Liver (tissue), 7 donors: ENCODE measurements at regions not wholly inside any gene's neighbourhood (a gene's known extent, or its start where the extent isn't known, plus 50 kb on each side); places are given as distances from the start of the nearest gene placed in this dataset.

Source experiments
- DNase-seq: peaks from one replicate; pipeline ENCODE4 v3.0.0-alpha.2; 2017; ENCODE audit warnings: low spot score
- H3K27ac ChIP-seq, 2 donors: one replicate each; pipeline ENCODE4 v1.7.0; 2013; ENCODE audit warnings: inconsistent platforms in 2 of 2, low read length in 2 of 2, control low read depth in 1 of 2, low read depth in 1 of 2, mild to moderate bottlenecking in 1 of 2
- H3K27me3 ChIP-seq, 4 donors: one replicate each; pipeline versions ENCODE4 v1.6.1 to v1.7.0; 2013; ENCODE audit warnings: low read length in 3 of 4, inconsistent platforms in 1 of 4, mild to moderate bottlenecking in 1 of 4, moderate library complexity in 1 of 4; ENCODE audit not compliant: control insufficient read depth in 4 of 4, insufficient read depth in 4 of 4
- H3K36me3 ChIP-seq, 4 donors: one replicate each; pipeline versions ENCODE4 v1.6.1 to v1.7.0; 2013; ENCODE audit warnings: low read length in 3 of 4, mild to moderate bottlenecking in 3 of 4, low read depth in 1 of 4, moderate library complexity in 1 of 4; ENCODE audit not compliant: control insufficient read depth in 4 of 4, insufficient read depth in 3 of 4
- H3K4me1 ChIP-seq, 4 donors: one replicate each; pipeline versions ENCODE4 v1.6.1 to v1.7.0; 2013; ENCODE audit warnings: low read length in 3 of 4, mild to moderate bottlenecking in 3 of 4, moderate library complexity in 1 of 4; ENCODE audit not compliant: control insufficient read depth in 4 of 4, insufficient read depth in 4 of 4
- H3K4me3 ChIP-seq, 3 donors: one replicate each; pipeline versions ENCODE4 v1.6.1 to v1.7.0; 2013; ENCODE audit warnings: low read length in 3 of 3, control low read depth in 1 of 3, low read depth in 1 of 3, mild to moderate bottlenecking in 1 of 3
- H3K9ac ChIP-seq, 2 donors: one replicate each; pipeline ENCODE4 v1.7.0; 2013; ENCODE audit warnings: low read length in 2 of 2, mild to moderate bottlenecking in 2 of 2, moderate library complexity in 2 of 2, control low read depth in 1 of 2, low read depth in 1 of 2
- H3K9me3 ChIP-seq, 4 donors: one replicate each; pipeline versions ENCODE4 v1.6.1 to v1.7.0; 2013; ENCODE audit warnings: low read length in 3 of 4; ENCODE audit not compliant: control insufficient read depth in 4 of 4
- EGR1 ChIP-seq, 2 donors: IDR thresholded peaks; 2 replicates each; pipeline ENCODE4 v1.6.1; 2016 to 2018; ENCODE audit warnings: antibody characterized with exemption in 2 of 2, low read depth in 2 of 2
- FOXA1 ChIP-seq: IDR thresholded peaks from 2 replicates; pipeline ENCODE4 v1.6.1; 2016; ENCODE audit warnings: antibody characterized with exemption
- FOXA2 ChIP-seq: IDR thresholded peaks from 2 replicates; pipeline ENCODE4 v1.6.1; 2016; ENCODE audit warnings: antibody characterized with exemption
- GABPA ChIP-seq, 2 donors: IDR thresholded peaks in 1 of 2; conservative IDR thresholded peaks in 1 of 2; 2 replicates each; pipeline ENCODE4 v1.6.1; 2016; ENCODE audit warnings: antibody characterized with exemption in 2 of 2, mild to moderate bottlenecking in 1 of 2, moderate library complexity in 1 of 2
- HNF4A ChIP-seq, 2 donors: conservative IDR thresholded peaks; 2 replicates each; pipeline ENCODE4 v1.6.1; 2016; ENCODE audit warnings: antibody characterized with exemption in 2 of 2, mild to moderate bottlenecking in 2 of 2
- HNF4G ChIP-seq: IDR thresholded peaks from 2 replicates; pipeline ENCODE4 v1.6.1; 2016; ENCODE audit warnings: antibody characterized with exemption
- JUND ChIP-seq, 2 donors: IDR thresholded peaks; 2 replicates each; pipeline ENCODE4 v1.6.1; 2016; ENCODE audit warnings: antibody characterized with exemption in 2 of 2
- NR2F2 ChIP-seq: IDR thresholded peaks from 2 replicates; pipeline ENCODE4 v1.6.1; 2016; ENCODE audit warnings: antibody characterized with exemption
- RAD21 ChIP-seq, 2 donors: IDR thresholded peaks; 2 replicates each; pipeline ENCODE4 v1.6.1; 2016; ENCODE audit warnings: antibody characterized with exemption in 2 of 2, mild to moderate bottlenecking in 2 of 2
- RXRA ChIP-seq, 2 donors: IDR thresholded peaks; 2 replicates each; pipeline ENCODE4 v1.6.1; 2017 to 2018; ENCODE audit warnings: antibody characterized with exemption in 2 of 2, mild to moderate bottlenecking in 1 of 2
- SP1 ChIP-seq: IDR thresholded peaks from 2 replicates; pipeline ENCODE4 v1.6.1; 2018; ENCODE audit warnings: antibody characterized with exemption, mild to moderate bottlenecking
- TAF1 ChIP-seq: conservative IDR thresholded peaks from 2 replicates; pipeline ENCODE4 v1.6.1; 2016; ENCODE audit warnings: antibody characterized with exemption, mild to moderate bottlenecking
- YY1 ChIP-seq: IDR thresholded peaks from 2 replicates; pipeline ENCODE4 v1.6.1; 2016; ENCODE audit warnings: antibody characterized with exemption, mild to moderate bottlenecking
- WGBS: extraction: QIAGEN DNeasy Blood & Tissue Kit; methylation state at CpG from one replicate; pipeline ENCODE4 v1.1.7; 2013; 5-methylcytosine and 5-hydroxymethylcytosine counted together
- TF ChIP-seq, protein P1 (sequence below): IDR thresholded peaks from 2 replicates; pipeline ENCODE4 v1.6.1; 2016; ENCODE audit warnings: antibody characterized with exemption
- TF ChIP-seq, protein P2 (sequence below): IDR thresholded peaks from 2 replicates; pipeline ENCODE4 v1.6.1; 2016; ENCODE audit warnings: antibody characterized with exemption
- TF ChIP-seq, protein P3 (sequence below): IDR thresholded peaks from 2 replicates; pipeline ENCODE4 v1.6.1; 2016; ENCODE audit warnings: antibody characterized with exemption
- TF ChIP-seq, protein P4 (sequence below): IDR thresholded peaks from 2 replicates; pipeline ENCODE4 v1.6.1; 2016; ENCODE audit warnings: antibody characterized with exemption, mild to moderate bottlenecking
- donor health status: healthy.
- donor health status: healthy.
- donor health status: healthy.
- donor health status: healthy.

DNA sequence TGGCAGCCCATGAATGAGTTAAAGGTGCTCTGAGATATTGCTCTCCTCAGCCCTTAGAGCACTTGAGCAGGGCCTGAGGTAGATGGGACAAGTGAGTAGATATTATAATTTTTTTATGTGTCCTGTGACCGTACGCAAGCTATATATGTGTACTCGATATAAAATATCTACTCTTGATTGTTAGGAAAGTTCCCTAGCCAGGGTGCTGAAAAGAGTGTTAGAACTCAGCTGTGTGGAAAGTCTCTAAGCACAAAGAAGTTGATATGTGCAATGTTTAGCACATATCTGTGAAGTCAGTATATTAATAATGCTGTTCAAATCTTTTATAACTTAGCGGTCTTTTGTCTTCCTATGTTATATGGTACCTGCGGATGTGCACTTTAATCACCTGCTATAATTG is 114.6 kb upstream of the PLD5 start:
- no peak overlapping the region for H3K27ac ChIP-seq
- DNase-seq: no peak
- no peaks in the 10 kb centered on the region for H3K9me3 ChIP-seq
- H3K27me3 ChIP-seq: no peaks in the 10 kb centered on the region
- H3K4me1 ChIP-seq: peaks cover 0 to 4% (median 0%) of the 10 kb centered on the region in 4 donors
- no peak overlapping the region for H3K9ac ChIP-seq
- 90% methylated on average over 5 of the region's 5 CpGs for WGBS
- H3K36me3 ChIP-seq: no peaks in the 10 kb centered on the region
- TF ChIP-seq, protein P1, sequence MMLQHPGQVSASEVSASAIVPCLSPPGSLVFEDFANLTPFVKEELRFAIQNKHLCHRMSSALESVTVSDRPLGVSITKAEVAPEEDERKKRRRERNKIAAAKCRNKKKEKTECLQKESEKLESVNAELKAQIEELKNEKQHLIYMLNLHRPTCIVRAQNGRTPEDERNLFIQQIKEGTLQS: no peak
- no peak for TF ChIP-seq HNF4G
- no peak for TF ChIP-seq YY1
- no peak for TF ChIP-seq EGR1 (IDR thresholded peaks at IDR 0.05; ENCODE audit: low read depth in 2 of 2)
- TF ChIP-seq NR2F2: no peak
- TF ChIP-seq, protein P2, sequence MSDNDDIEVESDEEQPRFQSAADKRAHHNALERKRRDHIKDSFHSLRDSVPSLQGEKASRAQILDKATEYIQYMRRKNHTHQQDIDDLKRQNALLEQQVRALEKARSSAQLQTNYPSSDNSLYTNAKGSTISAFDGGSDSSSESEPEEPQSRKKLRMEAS: no peak
- TF ChIP-seq HNF4A (conservative IDR thresholded peaks at IDR 0.05): no peak
- no peak for TF ChIP-seq RAD21 (IDR thresholded peaks at IDR 0.05)
- TF ChIP-seq, protein P3, sequence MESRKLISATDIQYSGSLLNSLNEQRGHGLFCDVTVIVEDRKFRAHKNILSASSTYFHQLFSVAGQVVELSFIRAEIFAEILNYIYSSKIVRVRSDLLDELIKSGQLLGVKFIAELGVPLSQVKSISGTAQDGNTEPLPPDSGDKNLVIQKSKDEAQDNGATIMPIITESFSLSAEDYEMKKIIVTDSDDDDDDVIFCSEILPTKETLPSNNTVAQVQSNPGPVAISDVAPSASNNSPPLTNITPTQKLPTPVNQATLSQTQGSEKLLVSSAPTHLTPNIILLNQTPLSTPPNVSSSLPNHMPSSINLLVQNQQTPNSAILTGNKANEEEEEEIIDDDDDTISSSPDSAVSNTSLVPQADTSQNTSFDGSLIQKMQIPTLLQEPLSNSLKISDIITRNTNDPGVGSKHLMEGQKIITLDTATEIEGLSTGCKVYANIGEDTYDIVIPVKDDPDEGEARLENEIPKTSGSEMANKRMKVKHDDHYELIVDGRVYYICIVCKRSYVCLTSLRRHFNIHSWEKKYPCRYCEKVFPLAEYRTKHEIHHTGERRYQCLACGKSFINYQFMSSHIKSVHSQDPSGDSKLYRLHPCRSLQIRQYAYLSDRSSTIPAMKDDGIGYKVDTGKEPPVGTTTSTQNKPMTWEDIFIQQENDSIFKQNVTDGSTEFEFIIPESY: no peak
- TF ChIP-seq FOXA2: no peak
- TF ChIP-seq GABPA (IDR thresholded peaks at IDR 0.05 in 1 of 2, conservative IDR thresholded peaks at IDR 0.05 in 1 of 2): no peak
- no peak for TF ChIP-seq SP1
- H3K4me3 ChIP-seq: no peak overlapping the region

DNA sequence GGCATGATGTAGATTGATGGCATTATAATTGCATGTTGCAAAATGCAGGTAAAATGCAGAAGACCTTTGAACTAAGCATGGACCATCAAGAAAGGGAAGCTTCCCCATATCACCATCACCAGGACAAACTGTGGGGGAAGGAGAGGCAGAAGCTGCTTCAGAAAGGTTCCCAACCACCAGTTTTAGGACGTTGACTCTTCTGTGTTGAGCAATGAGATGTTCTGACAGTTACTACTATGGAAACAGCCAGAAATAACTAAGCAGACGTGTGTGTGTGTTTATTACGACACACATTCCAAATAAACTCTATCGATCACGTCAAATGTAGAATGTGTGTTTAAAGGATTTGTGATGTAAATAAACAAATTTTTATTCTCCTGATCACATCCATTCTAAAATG is 110.2 kb upstream of the PLD5 start:
- no peak overlapping the region for H3K27ac ChIP-seq
- H3K4me1 ChIP-seq: peaks cover 0 to 4% (median 0%) of the 10 kb centered on the region in 4 donors
- TF ChIP-seq TAF1 (no peak), FOXA1 (no peak), RXRA (IDR thresholded peaks at IDR 0.05) (peak in 1 of 2 donors; percentile 40), JUND (IDR thresholded peaks at IDR 0.05) (no peak)
- no peak overlapping the region for H3K9ac ChIP-seq
- no peaks in the 10 kb centered on the region for H3K36me3 ChIP-seq
- no peak for DNase-seq
- 27% methylated on average over 5 of the region's 5 CpGs for WGBS
- no peaks in the 10 kb centered on the region for H3K27me3 ChIP-seq
- no peaks in the 10 kb centered on the region for H3K9me3 ChIP-seq
- no peak overlapping the region for H3K4me3 ChIP-seq

DNA sequence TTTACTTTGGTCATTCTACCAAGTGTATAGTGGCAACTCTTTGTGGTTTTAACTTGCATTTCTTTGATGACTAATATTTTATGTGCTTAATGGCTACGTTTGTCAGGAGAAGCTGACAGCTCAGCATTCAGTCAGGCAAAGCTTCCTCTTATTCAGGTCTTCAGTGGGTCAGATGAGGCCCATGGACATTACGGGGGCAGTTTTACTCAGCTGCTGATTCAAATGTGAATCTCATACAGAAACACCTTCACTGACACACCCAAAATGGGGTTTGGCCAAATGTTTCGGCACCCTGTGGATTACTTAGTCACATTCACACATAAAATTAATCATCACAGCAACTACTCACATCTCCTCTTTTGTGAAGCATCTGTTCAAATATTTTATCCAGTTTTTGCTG is 104.9 kb upstream of the PLD5 start:
- no peak overlapping the region for H3K9ac ChIP-seq
- no peaks in the 10 kb centered on the region for H3K36me3 ChIP-seq
- no peak for TF ChIP-seq NR2F2
- no peak for TF ChIP-seq YY1
- no peak for TF ChIP-seq JUND (IDR thresholded peaks at IDR 0.05)
- TF ChIP-seq RXRA (IDR thresholded peaks at IDR 0.05): no peak
- TF ChIP-seq HNF4G: no peak
- TF ChIP-seq RAD21 (IDR thresholded peaks at IDR 0.05): no peak
- TF ChIP-seq TAF1: no peak
- TF ChIP-seq, protein P2: no peak
- TF ChIP-seq SP1: no peak
- TF ChIP-seq, protein P4, sequence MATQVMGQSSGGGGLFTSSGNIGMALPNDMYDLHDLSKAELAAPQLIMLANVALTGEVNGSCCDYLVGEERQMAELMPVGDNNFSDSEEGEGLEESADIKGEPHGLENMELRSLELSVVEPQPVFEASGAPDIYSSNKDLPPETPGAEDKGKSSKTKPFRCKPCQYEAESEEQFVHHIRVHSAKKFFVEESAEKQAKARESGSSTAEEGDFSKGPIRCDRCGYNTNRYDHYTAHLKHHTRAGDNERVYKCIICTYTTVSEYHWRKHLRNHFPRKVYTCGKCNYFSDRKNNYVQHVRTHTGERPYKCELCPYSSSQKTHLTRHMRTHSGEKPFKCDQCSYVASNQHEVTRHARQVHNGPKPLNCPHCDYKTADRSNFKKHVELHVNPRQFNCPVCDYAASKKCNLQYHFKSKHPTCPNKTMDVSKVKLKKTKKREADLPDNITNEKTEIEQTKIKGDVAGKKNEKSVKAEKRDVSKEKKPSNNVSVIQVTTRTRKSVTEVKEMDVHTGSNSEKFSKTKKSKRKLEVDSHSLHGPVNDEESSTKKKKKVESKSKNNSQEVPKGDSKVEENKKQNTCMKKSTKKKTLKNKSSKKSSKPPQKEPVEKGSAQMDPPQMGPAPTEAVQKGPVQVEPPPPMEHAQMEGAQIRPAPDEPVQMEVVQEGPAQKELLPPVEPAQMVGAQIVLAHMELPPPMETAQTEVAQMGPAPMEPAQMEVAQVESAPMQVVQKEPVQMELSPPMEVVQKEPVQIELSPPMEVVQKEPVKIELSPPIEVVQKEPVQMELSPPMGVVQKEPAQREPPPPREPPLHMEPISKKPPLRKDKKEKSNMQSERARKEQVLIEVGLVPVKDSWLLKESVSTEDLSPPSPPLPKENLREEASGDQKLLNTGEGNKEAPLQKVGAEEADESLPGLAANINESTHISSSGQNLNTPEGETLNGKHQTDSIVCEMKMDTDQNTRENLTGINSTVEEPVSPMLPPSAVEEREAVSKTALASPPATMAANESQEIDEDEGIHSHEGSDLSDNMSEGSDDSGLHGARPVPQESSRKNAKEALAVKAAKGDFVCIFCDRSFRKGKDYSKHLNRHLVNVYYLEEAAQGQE: no peak
- no peak for TF ChIP-seq GABPA (IDR thresholded peaks at IDR 0.05 in 1 of 2, conservative IDR thresholded peaks at IDR 0.05 in 1 of 2)
- TF ChIP-seq HNF4A (conservative IDR thresholded peaks at IDR 0.05): no peak
- TF ChIP-seq, protein P3: no peak
- TF ChIP-seq, protein P1: no peak
- 64% methylated on average over 3 of the region's 3 CpGs for WGBS
- H3K27ac ChIP-seq: no peak overlapping the region
- no peaks in the 10 kb centered on the region for H3K27me3 ChIP-seq
- H3K4me1 ChIP-seq: no peaks in the 10 kb centered on the region
- H3K9me3 ChIP-seq: no peaks in the 10 kb centered on the region
- DNase-seq: no peak
- no peak overlapping the region for H3K4me3 ChIP-seq
